ENCODE measurements at regions not wholly inside any gene's neighbourhood (a gene's known extent, or its start where the extent isn't known, plus 50 kb on each side); places are given as distances from the start of the nearest gene placed in this dataset.

DNA sequence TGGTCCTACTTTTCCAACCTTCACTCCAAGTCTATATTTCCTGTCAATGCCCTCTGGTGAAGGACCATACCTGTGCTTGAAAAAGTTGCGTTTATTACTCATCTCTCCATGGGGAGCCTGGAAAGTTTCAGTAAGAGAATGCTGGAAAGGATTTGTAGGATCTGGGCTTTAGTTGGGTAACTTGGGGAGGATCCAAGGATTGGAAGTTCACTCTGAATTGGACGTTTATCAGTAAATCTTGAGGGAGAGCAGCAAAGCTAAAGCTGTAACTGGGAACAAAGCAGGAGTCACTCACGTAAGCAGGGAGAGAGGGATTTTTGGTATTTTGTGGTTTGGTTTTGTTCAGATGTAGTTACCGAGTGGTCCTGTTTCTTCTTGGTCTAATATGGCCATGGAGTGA, 51.4 kb upstream of the NPVF start:
- H3K9me3 ChIP-seq, result no peaks in the 10 kb centered on the region
- no peaks in the 10 kb centered on the region for H3K4me1 ChIP-seq
- H3K27ac ChIP-seq, result no peak overlapping the region
- intact Hi-C loops (cut with DNase I), result no loop called here
- H3K4me3 ChIP-seq, result no peak overlapping the region
- TF ChIP-seq POLR2A (IDR thresholded peaks at IDR 0.05), result no peak
- TF ChIP-seq, protein P1, sequence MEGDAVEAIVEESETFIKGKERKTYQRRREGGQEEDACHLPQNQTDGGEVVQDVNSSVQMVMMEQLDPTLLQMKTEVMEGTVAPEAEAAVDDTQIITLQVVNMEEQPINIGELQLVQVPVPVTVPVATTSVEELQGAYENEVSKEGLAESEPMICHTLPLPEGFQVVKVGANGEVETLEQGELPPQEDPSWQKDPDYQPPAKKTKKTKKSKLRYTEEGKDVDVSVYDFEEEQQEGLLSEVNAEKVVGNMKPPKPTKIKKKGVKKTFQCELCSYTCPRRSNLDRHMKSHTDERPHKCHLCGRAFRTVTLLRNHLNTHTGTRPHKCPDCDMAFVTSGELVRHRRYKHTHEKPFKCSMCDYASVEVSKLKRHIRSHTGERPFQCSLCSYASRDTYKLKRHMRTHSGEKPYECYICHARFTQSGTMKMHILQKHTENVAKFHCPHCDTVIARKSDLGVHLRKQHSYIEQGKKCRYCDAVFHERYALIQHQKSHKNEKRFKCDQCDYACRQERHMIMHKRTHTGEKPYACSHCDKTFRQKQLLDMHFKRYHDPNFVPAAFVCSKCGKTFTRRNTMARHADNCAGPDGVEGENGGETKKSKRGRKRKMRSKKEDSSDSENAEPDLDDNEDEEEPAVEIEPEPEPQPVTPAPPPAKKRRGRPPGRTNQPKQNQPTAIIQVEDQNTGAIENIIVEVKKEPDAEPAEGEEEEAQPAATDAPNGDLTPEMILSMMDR (IDR thresholded peaks at IDR 0.05), result no peak
- no peak for DNase-seq
- whole genome bisulfite sequencing (ENCODE audit: insufficient coverage, low coverage, low lambda C conversion rate, missing lambda C conversion rate), result 64% methylated on average over 4 of the region's 4 CpGs
- H3K27me3 ChIP-seq, result no peaks in the 10 kb centered on the region
- no peak for ATAC-seq
- no peaks in the 10 kb centered on the region for H3K36me3 ChIP-seq

DNA sequence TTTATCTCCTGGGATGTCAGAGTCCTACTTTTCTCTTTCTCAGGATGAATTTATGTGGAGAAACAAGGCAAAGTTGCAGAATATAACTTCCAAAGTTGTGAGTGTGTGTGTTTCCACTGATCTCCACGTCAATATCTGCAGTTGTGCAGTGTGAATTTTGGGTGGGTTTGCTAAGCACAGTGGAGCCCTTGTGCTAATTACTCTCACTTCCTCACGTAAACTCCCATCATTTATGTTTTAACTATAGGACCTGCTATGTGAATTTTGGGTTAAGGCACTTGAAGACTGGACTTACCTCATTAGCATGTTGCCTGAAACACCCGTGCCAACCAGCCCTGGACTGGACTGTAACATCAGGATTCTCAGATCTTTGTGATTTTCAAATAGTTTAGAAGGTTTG, 51.9 kb upstream of the NPVF start:
- Histone ChIP-seq H3K4me3 (no peak overlapping the region), H3K36me3 (no peaks in the 10 kb centered on the region), H3K9me3 (no peaks in the 10 kb centered on the region), H3K27me3 (no peaks in the 10 kb centered on the region), H3K4me1 (no peaks in the 10 kb centered on the region), H3K27ac (no peak overlapping the region)
- 47% methylated on average over 3 of the region's 3 CpGs for WGBS (ENCODE audit: insufficient coverage, low coverage, low lambda C conversion rate, missing lambda C conversion rate)
- TF ChIP-seq POLR2A (IDR thresholded peaks at IDR 0.05), result no peak
- intact Hi-C loops (cut with DNase I), result no loop called here
- ATAC-seq (no peak), DNase-seq (no peak)

DNA sequence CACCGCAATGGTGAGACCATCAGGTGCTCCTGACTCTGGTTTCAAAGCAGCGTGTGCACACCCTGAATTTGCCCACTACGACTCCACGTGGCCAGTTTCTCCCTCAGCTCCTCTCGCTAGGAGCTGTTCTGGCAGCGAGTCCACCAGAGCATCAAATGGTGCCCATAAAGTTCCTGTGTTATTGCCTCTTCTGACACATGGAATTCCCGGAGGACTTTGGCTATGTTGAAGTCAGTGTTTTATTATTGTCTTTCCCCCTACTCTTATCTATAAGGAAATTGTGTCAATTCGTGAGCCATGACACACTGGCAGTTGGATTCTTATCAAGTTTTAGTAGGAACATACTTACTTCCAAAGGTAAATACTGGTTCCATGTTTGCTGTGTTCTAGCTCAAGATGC, 53.9 kb upstream of the NPVF start:
- no peak overlapping the region for H3K27ac ChIP-seq
- TF ChIP-seq, protein P1 (IDR thresholded peaks at IDR 0.05), result no peak
- no peak for TF ChIP-seq POLR2A (IDR thresholded peaks at IDR 0.05)
- no peak for DNase-seq
- no peak for ATAC-seq
- 63% methylated on average over 6 of the region's 8 CpGs for WGBS (ENCODE audit: insufficient coverage, low coverage, low lambda C conversion rate, missing lambda C conversion rate)
- intact Hi-C loops (cut with DNase I), result no loop called here
- H3K9me3 ChIP-seq, result no peaks in the 10 kb centered on the region
- H3K4me3 ChIP-seq, result no peak overlapping the region
- no peaks in the 10 kb centered on the region for H3K36me3 ChIP-seq
- no peaks in the 10 kb centered on the region for H3K27me3 ChIP-seq
- H3K4me1 ChIP-seq, result no peaks in the 10 kb centered on the region

DNA sequence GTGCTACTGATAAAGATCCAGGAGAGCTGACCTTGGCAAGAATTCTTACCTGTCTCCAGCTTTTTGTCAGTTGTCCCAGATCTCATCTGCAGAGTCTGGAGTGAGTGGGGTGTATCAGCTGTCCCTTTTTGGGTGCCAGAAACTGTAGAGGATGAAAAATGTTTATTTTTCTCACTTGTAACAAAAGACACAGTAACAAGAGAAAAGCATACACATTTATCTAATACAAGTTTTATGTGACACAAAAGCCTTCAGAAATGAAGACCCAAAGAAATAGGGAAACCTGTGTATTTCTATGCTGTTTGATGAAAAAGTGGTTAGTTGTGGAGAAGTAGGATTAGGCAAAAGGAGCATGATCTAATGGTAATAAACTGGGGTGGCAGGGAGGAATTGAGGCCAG, 58.5 kb upstream of the NPVF start:
- H3K4me1 ChIP-seq, result no peaks in the 10 kb centered on the region
- ATAC-seq (no peak), DNase-seq (no peak)
- H3K27me3 ChIP-seq, result no peaks in the 10 kb centered on the region
- intact Hi-C loops (cut with DNase I), result no loop called here
- H3K4me3 ChIP-seq, result no peak overlapping the region
- no peaks in the 10 kb centered on the region for H3K36me3 ChIP-seq
- TF ChIP-seq POLR2A (IDR thresholded peaks at IDR 0.05), result no peak
- H3K27ac ChIP-seq, result no peak overlapping the region
- no peaks in the 10 kb centered on the region for H3K9me3 ChIP-seq

DNA sequence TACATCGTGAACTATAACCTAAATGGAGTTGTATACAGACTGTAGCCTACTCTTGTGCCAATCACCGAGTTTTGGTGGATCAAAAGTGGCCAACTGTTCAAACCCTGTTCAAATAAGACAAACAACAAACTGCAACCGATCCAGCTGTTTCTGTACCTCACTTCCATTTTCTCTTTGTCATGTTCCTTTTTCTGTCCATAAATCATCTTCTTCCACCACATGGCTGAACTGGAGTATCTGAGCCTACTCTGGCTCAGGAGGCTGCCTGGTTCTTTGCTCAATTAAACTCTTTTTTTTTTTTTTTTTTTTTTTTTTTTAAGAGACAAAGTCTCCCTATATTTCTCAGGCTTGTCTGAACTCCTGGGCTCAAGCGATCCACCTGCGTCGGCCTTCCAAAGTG, 59.0 kb upstream of the NPVF start:
- no peaks in the 10 kb centered on the region for H3K4me1 ChIP-seq
- no peaks in the 10 kb centered on the region for H3K36me3 ChIP-seq
- H3K4me3 ChIP-seq, result no peak overlapping the region
- no peaks in the 10 kb centered on the region for H3K9me3 ChIP-seq
- H3K27ac ChIP-seq, result no peak overlapping the region
- TF ChIP-seq POLR2A (IDR thresholded peaks at IDR 0.05), result no peak
- TF ChIP-seq, protein P1 (IDR thresholded peaks at IDR 0.05), result no peak
- DNase-seq (no peak), ATAC-seq (no peak)
- no peaks in the 10 kb centered on the region for H3K27me3 ChIP-seq
- 76% methylated on average over 6 of the region's 6 CpGs for WGBS (ENCODE audit: insufficient coverage, low coverage, low lambda C conversion rate, missing lambda C conversion rate)
- intact Hi-C loops (cut with DNase I), result no loop called here
